ENCODE measurements at regions not wholly inside any gene's neighbourhood (a gene's known extent, or its start where the extent isn't known, plus 50 kb on each side); places are given as distances from the start of the nearest gene placed in this dataset.

- H3K4me1 ChIP-seq, result no peaks in the 10 kb centered on the region
- H3K4me3 ChIP-seq, result no peak overlapping the region
- DNase-seq, result peak; percentile 39 to 44
- no peaks in the 10 kb centered on the region for H3K27me3 ChIP-seq
- no peak overlapping the region for H3K27ac ChIP-seq
- no peak for TF ChIP-seq POLR2A (IDR thresholded peaks at IDR 0.05)
- TF ChIP-seq, protein P1, sequence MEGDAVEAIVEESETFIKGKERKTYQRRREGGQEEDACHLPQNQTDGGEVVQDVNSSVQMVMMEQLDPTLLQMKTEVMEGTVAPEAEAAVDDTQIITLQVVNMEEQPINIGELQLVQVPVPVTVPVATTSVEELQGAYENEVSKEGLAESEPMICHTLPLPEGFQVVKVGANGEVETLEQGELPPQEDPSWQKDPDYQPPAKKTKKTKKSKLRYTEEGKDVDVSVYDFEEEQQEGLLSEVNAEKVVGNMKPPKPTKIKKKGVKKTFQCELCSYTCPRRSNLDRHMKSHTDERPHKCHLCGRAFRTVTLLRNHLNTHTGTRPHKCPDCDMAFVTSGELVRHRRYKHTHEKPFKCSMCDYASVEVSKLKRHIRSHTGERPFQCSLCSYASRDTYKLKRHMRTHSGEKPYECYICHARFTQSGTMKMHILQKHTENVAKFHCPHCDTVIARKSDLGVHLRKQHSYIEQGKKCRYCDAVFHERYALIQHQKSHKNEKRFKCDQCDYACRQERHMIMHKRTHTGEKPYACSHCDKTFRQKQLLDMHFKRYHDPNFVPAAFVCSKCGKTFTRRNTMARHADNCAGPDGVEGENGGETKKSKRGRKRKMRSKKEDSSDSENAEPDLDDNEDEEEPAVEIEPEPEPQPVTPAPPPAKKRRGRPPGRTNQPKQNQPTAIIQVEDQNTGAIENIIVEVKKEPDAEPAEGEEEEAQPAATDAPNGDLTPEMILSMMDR (IDR thresholded peaks at IDR 0.05), result peak; percentile 43 to 68 (median 63)
- intact Hi-C loops (cut with DNase I; ENCODE audit: low total_unique reads), result no loop called here
- no peaks in the 10 kb centered on the region for H3K36me3 ChIP-seq
- H3K9me3 ChIP-seq, result no peaks in the 10 kb centered on the region
These were observed 1505.1 kb upstream of the SLC10A2 start for GRCh38 chr13:104571161-104571892.

DNA sequence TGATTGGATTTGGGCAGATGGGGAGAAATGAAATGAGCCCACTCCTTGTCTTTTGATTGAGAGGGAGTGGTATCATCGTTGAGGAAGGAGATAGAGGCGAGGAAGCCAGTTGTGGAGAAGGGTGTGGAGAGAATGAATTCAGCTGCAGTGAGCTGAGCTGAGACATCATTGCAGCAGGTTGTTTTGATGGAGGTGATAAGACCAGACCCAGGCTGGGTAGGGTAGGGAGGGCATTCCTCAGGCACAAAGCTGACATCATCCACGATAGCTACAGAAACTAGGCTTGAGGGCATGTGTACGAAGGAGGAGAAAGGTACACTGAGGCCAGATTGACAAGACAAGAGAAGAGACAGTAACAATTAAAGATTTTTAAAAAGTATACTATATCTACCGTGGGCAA lies 1500.9 kb upstream of the SLC10A2 start:
- Histone ChIP-seq H3K4me3 (no peak overlapping the region), H3K36me3 (no peaks in the 10 kb centered on the region), H3K9me3 (no peaks in the 10 kb centered on the region), H3K4me1 (no peaks in the 10 kb centered on the region), H3K27ac (no peak overlapping the region), H3K27me3 (no peaks in the 10 kb centered on the region)
- DNase-seq, result no peak
- TF ChIP-seq, protein P1 (IDR thresholded peaks at IDR 0.05), result no peak
- no peak for TF ChIP-seq POLR2A (IDR thresholded peaks at IDR 0.05)
- intact Hi-C loops (cut with DNase I; ENCODE audit: low total_unique reads), result no loop called here

- no peaks in the 10 kb centered on the region for H3K36me3 ChIP-seq
- no peaks in the 10 kb centered on the region for H3K9me3 ChIP-seq
- no peak overlapping the region for H3K27ac ChIP-seq
- no peak for TF ChIP-seq POLR2A (IDR thresholded peaks at IDR 0.05)
- TF ChIP-seq, protein P1 (IDR thresholded peaks at IDR 0.05), result no peak
- DNase-seq, result no peak
- intact Hi-C loops (cut with DNase I; ENCODE audit: low total_unique reads), result no loop called here
- H3K4me1 ChIP-seq, result no peaks in the 10 kb centered on the region
- H3K4me3 ChIP-seq, result no peak overlapping the region
- no peaks in the 10 kb centered on the region for H3K27me3 ChIP-seq
These were observed 1499.7 kb upstream of the SLC10A2 start for GRCh38 chr13:104565888-104566287.

- H3K27ac ChIP-seq, result no peak overlapping the region
- H3K36me3 ChIP-seq, result no peaks in the 10 kb centered on the region
- no peaks in the 10 kb centered on the region for H3K27me3 ChIP-seq
- no peak overlapping the region for H3K4me3 ChIP-seq
- no peak for DNase-seq
- intact Hi-C loops (cut with DNase I; ENCODE audit: low total_unique reads), result no loop called here
- no peaks in the 10 kb centered on the region for H3K4me1 ChIP-seq
- H3K9me3 ChIP-seq, result no peaks in the 10 kb centered on the region
- TF ChIP-seq, protein P1 (IDR thresholded peaks at IDR 0.05), result no peak
- no peak for TF ChIP-seq POLR2A (IDR thresholded peaks at IDR 0.05)
These were observed 1487.7 kb upstream of the SLC10A2 start for GRCh38 chr13:104553896-104554295.

GRCh38 chr13:104553186-104553585 lies 1487.0 kb upstream of the SLC10A2 start:
- Histone ChIP-seq H3K27me3 (no peaks in the 10 kb centered on the region), H3K36me3 (no peaks in the 10 kb centered on the region), H3K4me3 (no peak overlapping the region), H3K9me3 (no peaks in the 10 kb centered on the region), H3K27ac (no peak overlapping the region), H3K4me1 (no peaks in the 10 kb centered on the region)
- TF ChIP-seq POLR2A (IDR thresholded peaks at IDR 0.05), result no peak
- TF ChIP-seq, protein P1 (IDR thresholded peaks at IDR 0.05), result no peak
- intact Hi-C loops (cut with DNase I; ENCODE audit: low total_unique reads), result no loop called here
- DNase-seq, result no peak
